H9 (cell line): ENCODE measurements at regions not wholly inside any gene's neighbourhood (a gene's known extent, or its start where the extent isn't known, plus 50 kb on each side); places are given as distances from the start of the nearest gene placed in this dataset.
"Not testable (repeated sequence)": the region's sequence is repeated elsewhere in the genome, so short reads cannot be mapped to it uniquely, and the experiment has no call there.

Experiments used
- DNase-seq: peaks from one replicate; pipeline ENCODE4 v3.0.0-alpha.2; 2017
- H2AFZ ChIP-seq: one replicate; pipeline ENCODE4 v1.6.1; 2013; ENCODE audit warnings: mild to moderate bottlenecking, low read length, control low read depth, moderate library complexity
- H2AK5ac ChIP-seq: 2 replicates; pipeline ENCODE4 v1.6.1; 2013; ENCODE audit warnings: low read length, control low read depth, mixed read lengths; ENCODE audit not compliant: insufficient read length
- H2BK120ac ChIP-seq: one replicate; pipeline ENCODE4 v1.6.1; 2013; ENCODE audit warnings: low read depth, mild to moderate bottlenecking, low read length, control low read depth, inconsistent platforms; ENCODE audit not compliant: poor library complexity, severe bottlenecking
- H2BK12ac ChIP-seq: 2 replicates; pipeline ENCODE4 v1.6.1; 2013; ENCODE audit warnings: low read length, control low read depth, mixed read lengths, low read depth; ENCODE audit not compliant: insufficient read length
- H2BK15ac ChIP-seq: 2 replicates; pipeline ENCODE4 v1.6.1; 2013; ENCODE audit warnings: low read depth, low read length, control low read depth
- H2BK20ac ChIP-seq: one replicate; pipeline ENCODE4 v1.6.1; 2013; ENCODE audit warnings: low read depth, mild to moderate bottlenecking, low read length, control low read depth, inconsistent platforms; ENCODE audit not compliant: poor library complexity, severe bottlenecking
- H2BK5ac ChIP-seq: 2 replicates; pipeline ENCODE4 v1.6.1; 2013; ENCODE audit warnings: low read length, control low read depth, mixed read lengths; ENCODE audit not compliant: insufficient read length
- H3K14ac ChIP-seq: 2 replicates; pipeline ENCODE4 v1.6.1; 2013; ENCODE audit warnings: low read length, control low read depth; ENCODE audit not compliant: insufficient read depth
- H3K18ac ChIP-seq: 2 replicates; pipeline ENCODE4 v1.6.1; 2013; ENCODE audit warnings: low read depth, mild to moderate bottlenecking, mixed read lengths, low read length, control low read depth; ENCODE audit not compliant: insufficient read length
- H3K23ac ChIP-seq: 2 replicates; pipeline ENCODE4 v1.6.1; 2013; ENCODE audit warnings: low read length, control low read depth, mixed read lengths, low read depth; ENCODE audit not compliant: insufficient read length
- H3K23me2 ChIP-seq: 2 replicates; pipeline ENCODE4 v1.6.1; 2013; ENCODE audit warnings: low read depth, mild to moderate bottlenecking, mixed read lengths, low read length, control low read depth; ENCODE audit not compliant: insufficient read length, poor library complexity, severe bottlenecking
- H3K27ac ChIP-seq: 2 replicates; pipeline ENCODE4 v1.5.1; 2013; ENCODE audit warnings: low read length, control low read depth, mixed read lengths, low read depth; ENCODE audit not compliant: insufficient read length
- H3K27me3 ChIP-seq: 2 replicates; pipeline ENCODE4 v1.6.1; 2013; ENCODE audit warnings: low read length, control low read depth, inconsistent platforms; ENCODE audit not compliant: insufficient read depth
- H3K4ac ChIP-seq: 2 replicates; pipeline ENCODE4 v1.6.1; 2013; ENCODE audit warnings: low read depth, mild to moderate bottlenecking, control low read depth, inconsistent platforms, low read length, moderate library complexity
- H3K4me1 ChIP-seq: 2 replicates; pipeline ENCODE4 v1.6.1; 2013; ENCODE audit warnings: low read length, control low read depth, inconsistent platforms; ENCODE audit not compliant: insufficient read depth
- H3K4me2 ChIP-seq: 2 replicates; pipeline ENCODE4 v1.6.1; 2013; ENCODE audit warnings: low read length, control low read depth, mixed read lengths; ENCODE audit not compliant: insufficient read length, insufficient read depth
- H3K56ac ChIP-seq: 2 replicates; pipeline ENCODE4 v1.6.1; 2013; ENCODE audit warnings: low read depth, mild to moderate bottlenecking, mixed read lengths, low read length, control low read depth; ENCODE audit not compliant: insufficient read length
- H3K79me1 ChIP-seq: 2 replicates; pipeline ENCODE4 v1.6.1; 2013; ENCODE audit warnings: low read depth, mild to moderate bottlenecking, moderate library complexity, low read length, control low read depth, inconsistent platforms; ENCODE audit not compliant: insufficient read depth, poor library complexity, severe bottlenecking
- H3K79me2 ChIP-seq: 2 replicates; pipeline ENCODE4 v1.6.1; 2013; ENCODE audit warnings: low read length, control low read depth, inconsistent platforms; ENCODE audit not compliant: insufficient read depth
- H3K9ac ChIP-seq: 2 replicates; pipeline ENCODE4 v1.6.1; 2013; ENCODE audit warnings: low read length, control low read depth, mixed read lengths; ENCODE audit not compliant: insufficient read length; ENCODE audit errors: extremely low read depth
- H3K9me3 ChIP-seq: one replicate; pipeline ENCODE4 v1.6.1; 2013; ENCODE audit warnings: low read depth, low read length, inconsistent platforms; ENCODE audit not compliant: control insufficient read depth
- H3T11ph ChIP-seq: one replicate; pipeline ENCODE4 v1.6.1; 2013; ENCODE audit warnings: mild to moderate bottlenecking, low read length, control low read depth, inconsistent platforms
- H4K20me1 ChIP-seq: one replicate; pipeline ENCODE4 v1.6.1; 2013; ENCODE audit not compliant: control insufficient read depth, insufficient read length, insufficient read depth
- H4K5ac ChIP-seq: 2 replicates; pipeline ENCODE4 v1.6.1; 2013; ENCODE audit warnings: low read depth, mild to moderate bottlenecking, mixed read lengths, low read length, control low read depth; ENCODE audit not compliant: insufficient read length
- H4K8ac ChIP-seq: replicated peaks from 2 replicates; pipeline ENCODE4 v1.6.1; 2013; ENCODE audit warnings: low read length, control low read depth, mixed read lengths, low read depth; ENCODE audit not compliant: insufficient read length
- H4K91ac ChIP-seq: 2 replicates; pipeline ENCODE4 v1.6.1; 2013; ENCODE audit warnings: low read depth, mild to moderate bottlenecking, moderate library complexity, mixed read lengths, low read length, control low read depth; ENCODE audit not compliant: insufficient read length
- H3K27ac Mint-ChIP-seq, 3 experiments: 2 replicates in 2 of 3; 3 replicates in 1 of 3; pipeline ENCODE4 v1.8.0; 2020 to 2021; ENCODE audit warnings: mixed read lengths in 3 of 3, mild to moderate bottlenecking in 1 of 3, moderate library complexity in 1 of 3
- H3K27me3 Mint-ChIP-seq: 2 replicates; pipeline ENCODE4 v1.8.0; 2021; ENCODE audit warnings: low read depth, mild to moderate bottlenecking, moderate library complexity, mixed read lengths
- H3K36me3 Mint-ChIP-seq, 3 experiments: 2 replicates in 2 of 3; 3 replicates in 1 of 3; pipeline ENCODE4 v1.8.0; 2020 to 2021; ENCODE audit warnings: low read depth in 3 of 3, mixed read lengths in 3 of 3; ENCODE audit not compliant: insufficient read depth in 1 of 3
- H3K4me1 Mint-ChIP-seq, 2 experiments: 2 replicates each; pipeline ENCODE4 v1.8.0; 2020; ENCODE audit warnings: mixed read lengths in 2 of 2
- H3K4me3 Mint-ChIP-seq, 2 experiments: 2 replicates in 1 of 2; 3 replicates in 1 of 2; pipeline ENCODE4 v1.8.0; 2020 to 2021; ENCODE audit warnings: mild to moderate bottlenecking in 2 of 2, mixed read lengths in 2 of 2, moderate library complexity in 1 of 2
- H3K9me3 Mint-ChIP-seq, 2 experiments: 2 replicates in 1 of 2; 3 replicates in 1 of 2; pipeline ENCODE4 v1.8.0; 2020; ENCODE audit warnings: mild to moderate bottlenecking in 2 of 2, mixed read lengths in 2 of 2, moderate library complexity in 1 of 2
- WGBS: extraction: QIAGEN DNeasy Blood & Tissue Kit; methylation state at CpG from one replicate; pipeline ENCODE4 v1.1.7; 2013; ENCODE audit warnings: missing lambda C conversion rate, low lambda C conversion rate, mixed read lengths; ENCODE audit not compliant: insufficient read length; ENCODE audit errors: extremely low coverage; 5-methylcytosine and 5-hydroxymethylcytosine counted together

DNA sequence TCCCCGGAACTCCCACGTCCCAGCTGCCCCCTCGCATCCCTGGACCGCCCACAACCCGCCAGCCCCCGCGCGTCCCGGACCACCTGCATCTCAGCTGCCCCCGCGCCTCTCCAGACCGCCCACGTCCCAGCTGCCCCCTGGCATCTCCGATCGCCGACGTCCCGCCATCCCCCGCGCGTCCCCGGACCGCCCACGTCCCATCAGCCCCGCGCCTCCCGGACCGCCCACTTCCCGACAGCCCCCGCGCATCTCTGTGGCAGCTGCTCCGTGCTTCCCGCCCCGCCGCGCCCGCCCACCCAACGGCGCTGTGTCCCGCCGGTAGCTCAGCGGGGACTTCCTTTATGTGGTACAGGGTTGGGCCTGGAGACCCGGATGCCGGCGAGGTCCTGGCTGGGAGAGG, 955.8 kb downstream of the TMEM121 start:
- not testable (repeated sequence) for H3K27me3 Mint-ChIP-seq, H4K20me1 ChIP-seq, H2BK120ac ChIP-seq, H3K27ac ChIP-seq, H3K9ac ChIP-seq, H2BK5ac ChIP-seq, H2AK5ac ChIP-seq, H3K79me2 ChIP-seq, H3K27ac Mint-ChIP-seq, H3K79me1 ChIP-seq, H3K27me3 ChIP-seq, H3K14ac ChIP-seq, H3T11ph ChIP-seq, H3K4me1 ChIP-seq, H4K91ac ChIP-seq, H3K23me2 ChIP-seq, H3K4me2 ChIP-seq, H2BK20ac ChIP-seq, H2AFZ ChIP-seq, H3K4me3 Mint-ChIP-seq, H3K4me1 Mint-ChIP-seq, H2BK15ac ChIP-seq, H3K23ac ChIP-seq, H4K5ac ChIP-seq, H3K18ac ChIP-seq, H3K56ac ChIP-seq, DNase-seq, H4K8ac ChIP-seq, H2BK12ac ChIP-seq, H3K36me3 Mint-ChIP-seq, H3K4ac ChIP-seq
- WGBS, result no CpG with 5 or more reads among the region's 45 CpGs
- peaks cover 16% of the 10 kb centered on the region in 2 experiments for H3K9me3 Mint-ChIP-seq
- H3K9me3 ChIP-seq, result peaks cover 16% of the 10 kb centered on the region
